GM10248 (cell line): ENCODE measurements at regions not wholly inside any gene's neighbourhood (a gene's known extent, or its start where the extent isn't known, plus 50 kb on each side); places are given as distances from the start of the nearest gene placed in this dataset.

Source experiments
- CTCF ChIA-PET: fragments of 300-600 bp; sonication (Branson Sonifier 250); formaldehyde crosslinking; extraction: SDS; loops from one replicate; lab custom pipeline; 2021; ENCODE audit warnings: antibody characterized with exemption; lab: Yijun Ruan, JAX
- POLR2A ChIA-PET: fragments of 350-650 bp; sonication (Branson Sonifier 250); formaldehyde crosslinking; extraction: SDS; loops from one replicate; lab custom pipeline; 2020; ENCODE audit warnings: antibody characterized with exemption; lab: Yijun Ruan, JAX
- DNase-seq: peaks from one replicate; pipeline ENCODE4 v3.0.0; 2012; ENCODE audit errors: extremely low spot score
- CTCF ChIP-seq: IDR thresholded peaks from 2 replicates; pipeline ENCODE4 v1.5.1; 2012; ENCODE audit warnings: mild to moderate bottlenecking, low read depth; ENCODE audit errors: extremely low read depth, missing control alignments, control extremely low read depth

GRCh38 chr12:58186401-58186800 is 245.0 kb downstream of the ATP23 start:
- DNase-seq: no peak
- no peak for TF ChIP-seq CTCF
- ChIA-PET CTCF (interaction anchor here (3.1 kb wide), 1 partner anchor 11 kb away, joined by 15 read pairs; no protein-coding TSS in a partner anchor), POLR2A (no interaction called here)

- POLR2A ChIA-PET: no interaction called here
- CTCF ChIA-PET: interaction anchor here (1.9 kb wide), 1 partner anchor 12 kb away, joined by 7 read pairs; no protein-coding TSS in a partner anchor
- TF ChIP-seq CTCF: no peak
- no peak for DNase-seq
Observed at GRCh38 chr12:58186914-58187313, 245.5 kb downstream of the ATP23 start.

GRCh38 chr12:58189030-58189429 is 247.7 kb downstream of the ATP23 start:
- POLR2A ChIA-PET: no interaction called here
- TF ChIP-seq CTCF: no peak
- no peak for DNase-seq
- CTCF ChIA-PET: interaction anchor here (1.5 kb wide), 1 partner anchor 10 kb away, joined by 4 read pairs; no protein-coding TSS in a partner anchor

- no peak for DNase-seq
- CTCF ChIA-PET: interaction anchor here (1.2 kb wide), 1 partner anchor 9 kb away, joined by 5 read pairs; no protein-coding TSS in a partner anchor
- POLR2A ChIA-PET: no interaction called here
Observed at GRCh38 chr12:58189893-58190292, 248.5 kb downstream of the ATP23 start.

GRCh38 chr12:58190618-58191017 is 249.3 kb downstream of the ATP23 start:
- no peak for DNase-seq
- no peak for TF ChIP-seq CTCF
- CTCF ChIA-PET: interaction anchor here (1.2 kb wide), 1 partner anchor 10 kb away, joined by 5 read pairs; no protein-coding TSS in a partner anchor
- POLR2A ChIA-PET: no interaction called here

More at GRCh38 chr12:58189893-58190292, 248.5 kb downstream of the ATP23 start:
- no peak for TF ChIP-seq CTCF

GRCh38 chr12:58196971-58197370 is 255.6 kb downstream of the ATP23 start:
- CTCF ChIA-PET: no interaction called here
- DNase-seq: no peak
- POLR2A ChIA-PET: no interaction called here
- no peak for TF ChIP-seq CTCF
